Breast epithelium (tissue), 4 donors: ENCODE measurements at regions not wholly inside any gene's neighbourhood (a gene's known extent, or its start where the extent isn't known, plus 50 kb on each side); places are given as distances from the start of the nearest gene placed in this dataset.

Experiments
- DNase-seq, 2 donors: peaks; one replicate each; pipeline ENCODE4 v3.0.0-alpha.2; 2019; ENCODE audit warnings: low spot score in 2 of 2
- H3K27ac ChIP-seq, 2 donors: fragments of 200-600 bp; sonication (generic) in 1 of 2; one replicate each; pipeline ENCODE4 v1.5.1; 2016 to 2019; ENCODE audit warnings: mild to moderate bottlenecking in 1 of 2
- H3K27me3 ChIP-seq, 2 donors: fragments of 200-600 bp; sonication (generic) in 1 of 2; one replicate each; pipeline versions ENCODE4 v1.5.1 to v1.6.0; 2017 to 2019; ENCODE audit warnings: control low read depth in 1 of 2, mild to moderate bottlenecking in 1 of 2
- H3K36me3 ChIP-seq: fragments of 200-600 bp; one replicate; pipeline ENCODE4 v1.5.1; 2019
- H3K4me1 ChIP-seq, 2 donors: fragments of 200-600 bp; sonication (generic); one replicate each; pipeline ENCODE4 v1.5.1; 2016 to 2019; ENCODE audit warnings: control low read depth in 1 of 2
- H3K4me3 ChIP-seq, 3 donors: fragments of 200-600 bp; sonication (generic); 1 replicate in 2 of 3; 2 replicates in 1 of 3; pipeline ENCODE4 v1.5.1; 2016 to 2019; ENCODE audit warnings: mild to moderate bottlenecking in 3 of 3, moderate library complexity in 2 of 3
- H3K9me3 ChIP-seq, 2 donors: fragments of 200-600 bp; sonication (generic) in 1 of 2; one replicate each; pipeline ENCODE4 v1.5.1; 2016 to 2019; ENCODE audit warnings: control low read depth in 1 of 2
- CTCF ChIP-seq, 3 donors: fragments of 450-650 bp; IDR thresholded peaks; one replicate each; pipeline ENCODE4 v1.5.1; 2016 to 2017; ENCODE audit warnings: antibody characterized with exemption in 3 of 3, mild to moderate bottlenecking in 3 of 3, moderate library complexity in 3 of 3
- POLR2A ChIP-seq: fragments of 450-650 bp; IDR thresholded peaks from one replicate; pipeline ENCODE4 v1.6.1; 2016; ENCODE audit warnings: antibody characterized with exemption, mild to moderate bottlenecking, moderate library complexity
- POLR2AphosphoS5 ChIP-seq, 3 donors: sonication (generic); formaldehyde crosslinking; IDR thresholded peaks; one replicate each; pipeline ENCODE4 v1.6.1; 2017; ENCODE audit warnings: antibody characterized with exemption in 3 of 3
- intact Hi-C: fragments of 100-400 bp; cut with DNase I; formaldehyde crosslinking; loops from one replicate; pipeline ENCODE4 v1.15.1; 2023; ENCODE audit warnings: low total_unique reads

GRCh38 chr12:5204271-5204670, 160.6 kb downstream of the KCNA5 start:
- Histone ChIP-seq H3K4me3 (no peak overlapping the region), H3K4me1 (no peaks in the 10 kb centered on the region), H3K27me3 (peaks cover 0 to 10% of the 10 kb centered on the region in 2 donors), H3K9me3 (no peaks in the 10 kb centered on the region), H3K27ac (no peak overlapping the region), H3K36me3 (no peaks in the 10 kb centered on the region)
- TF ChIP-seq POLR2A (no peak), POLR2AphosphoS5 (IDR thresholded peaks at IDR 0.05) (no peak), CTCF (IDR thresholded peaks at IDR 0.05) (no peak)
- no peak for DNase-seq
- intact Hi-C loops, result no loop called here

GRCh38 chr12:5204831-5205230, 161.2 kb downstream of the KCNA5 start:
- Histone ChIP-seq H3K4me3 (no peak overlapping the region), H3K27me3 (peaks cover 0 to 5% of the 10 kb centered on the region in 2 donors), H3K36me3 (no peaks in the 10 kb centered on the region), H3K27ac (no peak overlapping the region), H3K9me3 (no peaks in the 10 kb centered on the region), H3K4me1 (no peaks in the 10 kb centered on the region)
- TF ChIP-seq POLR2A (no peak), POLR2AphosphoS5 (IDR thresholded peaks at IDR 0.05) (no peak), CTCF (IDR thresholded peaks at IDR 0.05) (no peak)
- intact Hi-C loops, result no loop called here
- DNase-seq, result no peak

DNA sequence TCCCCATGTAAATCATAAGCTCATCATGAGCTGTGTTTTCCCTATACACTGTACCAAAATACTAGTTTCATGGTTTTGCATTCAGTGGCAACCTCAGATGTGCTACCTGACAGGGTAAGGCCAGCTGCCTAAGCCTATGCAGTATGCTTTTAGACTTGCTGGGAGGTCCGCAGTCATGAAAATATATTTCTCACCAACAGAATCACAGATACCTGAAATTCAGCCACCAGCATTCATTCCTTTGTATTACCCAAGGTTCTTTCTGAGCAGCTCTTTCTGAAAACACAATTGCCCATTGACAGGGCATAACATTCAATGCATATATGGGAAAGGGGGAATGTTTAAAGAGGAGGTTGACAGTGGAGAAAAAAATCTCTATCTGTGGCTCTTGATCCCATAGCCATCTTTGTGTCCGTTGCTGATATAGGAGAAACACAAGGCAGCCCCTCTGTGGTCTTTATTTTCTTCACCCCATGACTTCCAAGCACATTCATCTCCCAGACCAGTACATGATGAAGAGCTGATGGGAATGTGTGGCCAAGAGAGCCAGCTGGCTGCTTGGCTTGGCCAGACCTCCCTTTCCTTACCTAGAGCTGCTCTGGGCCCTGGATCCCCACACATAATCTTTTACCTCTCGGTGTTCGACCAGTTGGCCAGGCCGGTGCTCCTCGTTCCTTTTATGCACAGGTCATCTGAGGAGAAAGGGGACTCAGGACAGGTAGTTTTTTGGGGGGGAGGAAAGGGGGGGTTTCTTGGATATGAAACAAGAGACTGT, 162.9 kb downstream of the KCNA5 start:
- Histone ChIP-seq H3K36me3 (no peaks in the 10 kb centered on the region), H3K27me3 (no peaks in the 10 kb centered on the region), H3K4me1 (no peaks in the 10 kb centered on the region), H3K4me3 (no peak overlapping the region), H3K9me3 (no peaks in the 10 kb centered on the region), H3K27ac (no peak overlapping the region)
- intact Hi-C loops, result no loop called here
- TF ChIP-seq POLR2A (no peak), POLR2AphosphoS5 (IDR thresholded peaks at IDR 0.05) (no peak), CTCF (IDR thresholded peaks at IDR 0.05) (no peak)
- no peak for DNase-seq

DNA sequence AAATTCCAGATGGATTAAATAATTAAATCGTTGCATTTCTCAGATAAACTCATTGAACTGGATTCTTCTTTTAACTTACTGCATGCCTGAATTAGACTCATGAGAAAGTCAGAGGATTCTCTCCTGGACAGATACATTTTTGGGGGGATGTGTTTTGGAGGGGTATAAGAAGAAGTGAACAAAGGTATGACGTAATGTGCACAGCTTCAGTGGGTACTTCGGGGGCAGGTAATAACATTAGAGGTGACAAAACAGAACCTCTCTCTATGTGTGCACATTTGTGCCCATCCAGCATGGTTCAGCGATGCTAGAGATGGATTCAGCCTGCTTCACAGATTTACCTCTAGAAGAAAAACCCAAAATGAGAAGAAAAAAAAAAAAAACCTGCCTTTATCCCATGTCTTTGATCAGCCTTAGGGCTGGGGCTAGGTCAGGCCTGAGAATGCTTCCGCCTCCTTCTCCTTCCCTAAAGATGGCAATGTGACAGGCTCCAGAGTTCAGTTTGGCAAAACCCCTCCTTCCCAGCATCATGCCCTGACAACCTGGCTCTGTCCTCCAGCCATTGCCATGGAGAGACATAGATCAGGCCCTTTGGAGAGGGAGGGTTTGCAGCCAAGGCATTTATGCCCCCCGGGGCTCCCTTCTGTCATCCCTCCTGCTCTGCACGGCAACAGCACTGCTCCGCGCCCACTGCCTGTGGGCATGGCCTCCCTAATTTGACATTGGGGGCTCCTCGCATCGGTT, 166.7 kb downstream of the KCNA5 start:
- no peaks in the 10 kb centered on the region for H3K27me3 ChIP-seq
- intact Hi-C loops, result no loop called here
- no peak overlapping the region for H3K4me3 ChIP-seq
- TF ChIP-seq POLR2A, result no peak
- no peak for DNase-seq
- H3K4me1 ChIP-seq, result no peaks in the 10 kb centered on the region
- H3K9me3 ChIP-seq, result no peaks in the 10 kb centered on the region
- H3K27ac ChIP-seq, result no peak overlapping the region
- H3K36me3 ChIP-seq, result no peaks in the 10 kb centered on the region

DNA sequence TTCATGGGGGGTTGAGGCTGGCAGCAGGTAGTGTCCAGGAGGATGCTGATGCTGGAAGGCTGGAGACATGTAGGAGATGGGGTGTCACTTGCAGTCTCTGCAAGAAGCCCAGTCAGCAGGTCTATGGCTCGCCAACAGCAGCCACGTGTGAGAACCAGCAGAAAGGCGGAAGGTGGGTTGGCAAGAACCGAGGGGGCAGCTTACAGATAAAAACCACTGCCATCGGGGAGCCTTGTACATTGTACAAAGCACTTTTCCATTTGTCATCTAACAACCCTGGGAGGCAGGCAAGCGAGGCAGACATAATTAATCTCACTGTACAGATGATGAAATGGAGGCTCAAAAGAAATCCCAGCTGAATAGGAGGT, 167.2 kb downstream of the KCNA5 start:
- Histone ChIP-seq H3K36me3 (no peaks in the 10 kb centered on the region), H3K4me1 (no peaks in the 10 kb centered on the region), H3K27me3 (no peaks in the 10 kb centered on the region), H3K4me3 (no peak overlapping the region), H3K9me3 (no peaks in the 10 kb centered on the region), H3K27ac (no peak overlapping the region)
- no peak for DNase-seq
- no peak for TF ChIP-seq POLR2AphosphoS5 (IDR thresholded peaks at IDR 0.05)
- no peak for TF ChIP-seq CTCF (IDR thresholded peaks at IDR 0.05)
- TF ChIP-seq POLR2A, result no peak
- intact Hi-C loops, result no loop called here
